GM18873 (cell line): ENCODE measurements at regions not wholly inside any gene's neighbourhood (a gene's known extent, or its start where the extent isn't known, plus 50 kb on each side); places are given as distances from the start of the nearest gene placed in this dataset.
A peak's percentile ranks its signal among the peaks of the same experiment; 100 is the strongest.

ENCODE experiments used
- ATAC-seq: cut with Tn5 transposase; IDR thresholded peaks from one replicate; pipeline ENCODE4 v1.9.1; 2021; ENCODE audit warnings: mild to moderate bottlenecking, moderate library complexity, moderate number of reproducible peaks; ENCODE audit not compliant: unreplicated experiment, low FRiP score

- no peak for ATAC-seq
Observed at GRCh38 chr12:91394903-91395302, 212.3 kb upstream of the DCN start.

GRCh38 chr12:91388573-91388972 is 206.0 kb upstream of the DCN start:
- no peak for ATAC-seq

- no peak for ATAC-seq
Observed at GRCh38 chr12:91387461-91388134, 205.0 kb upstream of the DCN start.

- no peak for ATAC-seq
Observed at GRCh38 chr12:91384806-91385205, 202.2 kb upstream of the DCN start.

GRCh38 chr12:91384366-91384765 is 201.7 kb upstream of the DCN start:
- ATAC-seq, result no peak

GRCh38 chr12:91383099-91383498 is 200.5 kb upstream of the DCN start:
- ATAC-seq, result no peak

- ATAC-seq, result peak; percentile 73
Observed at GRCh38 chr12:91382081-91382543, 199.5 kb upstream of the DCN start.

GRCh38 chr12:91381309-91381804 is 198.7 kb upstream of the DCN start:
- no peak for ATAC-seq

GRCh38 chr12:91380631-91381030 is 198.0 kb upstream of the DCN start:
- no peak for ATAC-seq

GRCh38 chr12:91379051-91379775 is 196.6 kb upstream of the DCN start:
- ATAC-seq, result no peak

GRCh38 chr12:91377436-91377835 is 194.8 kb upstream of the DCN start:
- no peak for ATAC-seq

GRCh38 chr12:91373086-91373485 is 190.5 kb upstream of the DCN start:
- no peak for ATAC-seq

- no peak for ATAC-seq
Observed at GRCh38 chr12:91370086-91370868, 187.7 kb upstream of the DCN start.

GRCh38 chr12:91368613-91369012 is 186.0 kb upstream of the DCN start:
- no peak for ATAC-seq

GRCh38 chr12:91367234-91367849 is 184.7 kb upstream of the DCN start:
- no peak for ATAC-seq

GRCh38 chr12:91364471-91365184 is 182.0 kb upstream of the DCN start:
- no peak for ATAC-seq

GRCh38 chr12:91361864-91362263 is 179.2 kb upstream of the DCN start:
- ATAC-seq, result no peak

GRCh38 chr12:91357381-91357780 is 174.8 kb upstream of the DCN start:
- ATAC-seq, result no peak

GRCh38 chr12:91356405-91356804 is 173.8 kb upstream of the DCN start:
- no peak for ATAC-seq
